H1 (cell line): ENCODE measurements at regions not wholly inside any gene's neighbourhood (a gene's known extent, or its start where the extent isn't known, plus 50 kb on each side); places are given as distances from the start of the nearest gene placed in this dataset.

Experiments
- JUN ChIP-seq: IDR thresholded peaks from 2 replicates; pipeline ENCODE4 v1.6.1; 2011; ENCODE audit warnings: low read depth, mild to moderate bottlenecking, improper control_type of control experiment, low read length
- KDM5A ChIP-seq: fragments of 200-600 bp; IDR thresholded peaks from 2 replicates; pipeline ENCODE4 v1.7.1; 2012; ENCODE audit warnings: mild to moderate bottlenecking, low read length, inconsistent platforms, mixed read lengths
- RNF2 ChIP-seq: fragments of 200-900, 300-1000 bp; sonication (generic); IDR thresholded peaks from 2 replicates; pipeline ENCODE4 v1.7.1; 2016; ENCODE audit warnings: borderline replicate concordance, low read depth, mild to moderate bottlenecking, antibody characterized with exemption, low read length; ENCODE audit not compliant: poor library complexity, severe bottlenecking; ENCODE audit errors: missing control alignments
- SIX5 ChIP-seq: IDR thresholded peaks from 2 replicates; pipeline ENCODE4 v1.6.1; 2011; ENCODE audit warnings: mild to moderate bottlenecking, low read depth, low read length
- SP1 ChIP-seq: IDR thresholded peaks from 2 replicates; pipeline ENCODE4 v1.6.1; 2011; ENCODE audit warnings: low read depth, low read length
- TAF1 ChIP-seq: IDR thresholded peaks from 2 replicates; pipeline ENCODE4 v1.6.1; 2011; ENCODE audit warnings: mild to moderate bottlenecking, low read depth, low read length
- TBP ChIP-seq: IDR thresholded peaks from 2 replicates; pipeline ENCODE4 v1.6.1; 2011; ENCODE audit warnings: low read depth, low read length, improper control_type of control experiment
- TF ChIP-seq, protein P1 (sequence below): IDR thresholded peaks from 2 replicates; pipeline ENCODE4 v1.6.1; 2012; ENCODE audit warnings: low read length, inconsistent platforms

GRCh38 chr7:110569486-110570205 is 521.3 kb upstream of the LRRN3 start (continued):
- TF ChIP-seq, protein P1, sequence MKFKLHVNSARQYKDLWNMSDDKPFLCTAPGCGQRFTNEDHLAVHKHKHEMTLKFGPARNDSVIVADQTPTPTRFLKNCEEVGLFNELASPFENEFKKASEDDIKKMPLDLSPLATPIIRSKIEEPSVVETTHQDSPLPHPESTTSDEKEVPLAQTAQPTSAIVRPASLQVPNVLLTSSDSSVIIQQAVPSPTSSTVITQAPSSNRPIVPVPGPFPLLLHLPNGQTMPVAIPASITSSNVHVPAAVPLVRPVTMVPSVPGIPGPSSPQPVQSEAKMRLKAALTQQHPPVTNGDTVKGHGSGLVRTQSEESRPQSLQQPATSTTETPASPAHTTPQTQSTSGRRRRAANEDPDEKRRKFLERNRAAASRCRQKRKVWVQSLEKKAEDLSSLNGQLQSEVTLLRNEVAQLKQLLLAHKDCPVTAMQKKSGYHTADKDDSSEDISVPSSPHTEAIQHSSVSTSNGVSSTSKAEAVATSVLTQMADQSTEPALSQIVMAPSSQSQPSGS: no peak
- TF ChIP-seq RNF2: no peak
- TF ChIP-seq SIX5: no peak
- no peak for TF ChIP-seq TAF1
- TF ChIP-seq SP1: no peak
- TF ChIP-seq KDM5A: no peak
- TF ChIP-seq TBP: no peak
- no peak for TF ChIP-seq JUN
